NCI-H2171 treated with DMSO at 0.1 percent for 48 hours (cell line): ENCODE measurements at regions not wholly inside any gene's neighbourhood (a gene's known extent, or its start where the extent isn't known, plus 50 kb on each side); places are given as distances from the start of the nearest gene placed in this dataset.

ENCODE experiments used
- DNase-seq: peaks from one replicate; lab custom pipeline; 2025; lab: John Stamatoyannopoulos, UW

- no peak for DNase-seq
Measured at GRCh38 chr3:54071601-54072000, 50.8 kb upstream of the CACNA2D3 start.

GRCh38 chr3:54069961-54070360 lies 52.4 kb upstream of the CACNA2D3 start:
- DNase-seq: no peak

GRCh38 chr3:54067055-54067698 lies 55.2 kb upstream of the CACNA2D3 start:
- DNase-seq: no peak

- DNase-seq: no peak
Measured at GRCh38 chr3:54066253-54066652, 56.1 kb upstream of the CACNA2D3 start.

- DNase-seq: no peak
Measured at GRCh38 chr3:54065586-54065985, 56.8 kb upstream of the CACNA2D3 start.

- no peak for DNase-seq
Measured at GRCh38 chr3:54065140-54065539, 57.2 kb upstream of the CACNA2D3 start.

GRCh38 chr3:54064486-54064885 lies 57.9 kb upstream of the CACNA2D3 start:
- no peak for DNase-seq

GRCh38 chr3:54062546-54062945 lies 59.8 kb upstream of the CACNA2D3 start:
- DNase-seq: no peak

GRCh38 chr3:54056521-54056920 lies 65.8 kb upstream of the CACNA2D3 start:
- DNase-seq: no peak

- DNase-seq: no peak
Measured at GRCh38 chr3:54053882-54054281, 68.5 kb upstream of the CACNA2D3 start.

GRCh38 chr3:54053211-54053610 lies 69.1 kb upstream of the CACNA2D3 start:
- no peak for DNase-seq

GRCh38 chr3:54047568-54047967 lies 74.8 kb upstream of the CACNA2D3 start:
- DNase-seq: no peak

GRCh38 chr3:54046641-54047214 lies 75.6 kb upstream of the CACNA2D3 start:
- peak; percentile 3 for DNase-seq

- DNase-seq: no peak
Measured at GRCh38 chr3:54045061-54045815, 77.1 kb upstream of the CACNA2D3 start.

GRCh38 chr3:54042259-54042823 lies 80.0 kb upstream of the CACNA2D3 start:
- DNase-seq: no peak

- DNase-seq: no peak
Measured at GRCh38 chr3:54040476-54040875, 81.9 kb upstream of the CACNA2D3 start.

GRCh38 chr3:54038391-54038790 lies 84.0 kb upstream of the CACNA2D3 start:
- DNase-seq: no peak

- DNase-seq: no peak
Measured at GRCh38 chr3:54036543-54036942, 85.8 kb upstream of the CACNA2D3 start.

- no peak for DNase-seq
Measured at GRCh38 chr3:54034971-54035370, 87.4 kb upstream of the CACNA2D3 start.

GRCh38 chr3:54033761-54034160 lies 88.6 kb upstream of the CACNA2D3 start:
- no peak for DNase-seq

GRCh38 chr3:54032598-54032997 lies 89.8 kb upstream of the CACNA2D3 start:
- DNase-seq: no peak

GRCh38 chr3:54028372-54028771 lies 94.0 kb upstream of the CACNA2D3 start:
- no peak for DNase-seq

- DNase-seq: no peak
Measured at GRCh38 chr3:54026543-54026942, 95.8 kb upstream of the CACNA2D3 start.
